GM19023 (cell line): ENCODE measurements at regions not wholly inside any gene's neighbourhood (a gene's known extent, or its start where the extent isn't known, plus 50 kb on each side); places are given as distances from the start of the nearest gene placed in this dataset.
"Not testable (repeated sequence)": the region's sequence is repeated elsewhere in the genome, so short reads cannot be mapped to it uniquely, and the experiment has no call there.

Experiments
- ATAC-seq: cut with Tn5 transposase; IDR thresholded peaks from one replicate; pipeline ENCODE4 v1.9.1; 2021; ENCODE audit warnings: mild to moderate bottlenecking, moderate library complexity; ENCODE audit not compliant: unreplicated experiment

DNA sequence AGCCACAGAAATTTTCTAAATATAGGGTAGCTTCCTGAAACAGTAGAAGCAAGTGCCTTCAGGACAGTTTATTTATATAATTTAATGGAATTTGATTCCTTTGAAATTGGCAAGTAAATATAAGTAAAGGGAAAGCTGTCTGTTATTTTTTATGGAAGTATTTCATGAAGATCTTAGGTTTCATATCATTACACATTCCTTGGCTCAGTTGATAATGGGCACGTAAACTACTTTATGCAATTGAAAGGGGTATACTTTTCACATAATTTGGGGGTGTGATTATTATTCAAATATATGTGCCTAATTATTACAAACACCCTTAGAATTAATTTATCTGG is 71.1 kb upstream of the RAP1B start:
- ATAC-seq = no peak

DNA sequence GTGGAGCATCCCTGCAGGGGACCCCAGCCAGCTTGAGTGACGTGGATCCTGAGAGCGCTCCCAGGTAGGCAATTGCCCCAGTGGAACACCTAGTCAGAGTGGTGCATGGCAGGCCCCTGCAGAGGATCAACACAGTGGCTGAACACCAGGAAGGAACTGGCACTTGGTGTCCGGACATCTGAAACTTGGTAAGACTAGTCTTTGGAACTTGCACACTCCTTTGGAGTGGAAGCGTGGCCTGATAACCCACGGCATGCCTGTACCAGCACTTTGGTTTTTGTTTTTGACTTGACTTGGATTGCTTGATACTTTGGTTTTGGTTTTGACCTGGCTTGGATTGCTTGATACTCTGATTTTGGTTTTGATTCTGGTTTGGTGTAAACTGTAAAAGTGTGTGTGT is 69.9 kb upstream of the RAP1B start:
- not testable (repeated sequence) for ATAC-seq

DNA sequence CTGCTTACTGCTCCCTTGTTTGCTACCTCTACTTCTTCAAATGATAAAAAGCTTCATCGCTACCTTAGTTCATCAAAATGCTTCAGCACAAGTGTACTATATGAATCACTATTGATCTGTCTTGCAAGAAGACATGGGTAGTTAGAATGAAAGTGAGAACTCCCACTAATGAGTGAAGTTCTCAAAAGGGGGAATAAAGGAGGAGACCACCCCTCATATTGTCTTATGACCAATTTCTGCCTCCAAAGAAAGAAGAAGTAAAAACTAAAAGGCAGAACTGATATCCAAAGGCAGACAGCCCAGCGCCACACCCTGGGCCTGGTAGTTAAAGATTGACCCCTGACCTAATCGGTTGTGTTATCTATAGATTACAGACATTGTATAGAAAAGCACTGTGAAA is 63.4 kb upstream of the RAP1B start:
- ATAC-seq = not testable (repeated sequence)

DNA sequence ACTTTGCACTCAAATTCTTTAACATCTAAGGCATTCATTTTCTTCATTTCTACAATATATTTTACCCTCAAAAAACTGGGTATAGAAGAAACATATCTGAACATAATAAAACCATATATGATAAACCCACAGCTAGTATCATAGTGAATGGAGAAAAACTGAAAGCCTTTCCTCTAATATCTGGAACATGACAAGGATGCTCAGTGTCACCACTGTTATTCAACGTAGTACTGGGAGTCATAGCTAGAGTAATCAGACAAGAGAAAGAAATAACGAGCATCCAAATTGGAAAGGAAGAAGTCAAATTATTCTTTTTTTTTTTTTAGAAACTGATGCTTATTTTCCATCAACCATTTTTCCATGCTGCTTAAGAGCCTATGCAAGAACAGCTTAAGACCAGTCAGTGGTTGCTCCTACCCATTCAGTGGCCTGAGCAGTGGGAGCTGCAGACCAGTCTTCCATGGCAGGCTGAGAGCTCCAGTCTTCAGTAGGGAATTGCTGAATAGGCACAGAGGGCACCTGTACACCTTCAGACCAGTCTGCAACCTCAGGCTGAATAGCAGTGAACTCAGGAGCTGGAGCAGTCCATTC is 58.0 kb upstream of the RAP1B start:
- ATAC-seq = not testable (repeated sequence)

DNA sequence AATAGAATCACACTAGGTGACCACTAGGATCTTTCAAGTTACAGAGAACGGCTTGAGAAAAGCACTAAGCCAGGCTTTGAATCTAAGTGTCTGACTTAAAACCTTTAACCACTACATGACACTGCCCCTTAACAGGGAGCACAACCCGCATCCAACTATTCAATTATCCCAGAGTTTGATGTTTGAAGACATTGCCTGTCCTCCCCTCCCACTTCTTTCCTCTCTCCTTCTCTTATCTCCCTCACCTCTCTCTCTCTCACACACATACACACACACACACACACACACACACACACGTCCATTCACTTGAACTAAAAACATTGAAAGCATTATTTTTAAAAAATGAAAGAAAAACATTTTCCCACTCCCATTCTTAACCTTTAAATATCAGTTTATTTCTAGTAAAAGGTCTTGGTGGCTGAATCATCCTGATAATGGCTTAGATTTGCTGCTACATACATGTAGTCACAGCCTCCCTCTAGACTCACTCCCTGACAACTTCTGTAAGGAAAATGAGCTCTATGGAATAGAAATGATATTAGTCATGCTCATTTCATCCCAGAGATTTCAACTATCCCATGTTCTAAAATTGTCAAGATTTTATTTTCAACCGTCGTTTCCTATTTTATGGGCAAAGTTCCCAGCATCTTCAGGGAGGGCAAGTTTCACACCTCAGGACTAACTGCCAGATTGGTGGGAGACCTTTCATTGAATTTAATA is 53.5 kb upstream of the RAP1B start:
- no peak for ATAC-seq

DNA sequence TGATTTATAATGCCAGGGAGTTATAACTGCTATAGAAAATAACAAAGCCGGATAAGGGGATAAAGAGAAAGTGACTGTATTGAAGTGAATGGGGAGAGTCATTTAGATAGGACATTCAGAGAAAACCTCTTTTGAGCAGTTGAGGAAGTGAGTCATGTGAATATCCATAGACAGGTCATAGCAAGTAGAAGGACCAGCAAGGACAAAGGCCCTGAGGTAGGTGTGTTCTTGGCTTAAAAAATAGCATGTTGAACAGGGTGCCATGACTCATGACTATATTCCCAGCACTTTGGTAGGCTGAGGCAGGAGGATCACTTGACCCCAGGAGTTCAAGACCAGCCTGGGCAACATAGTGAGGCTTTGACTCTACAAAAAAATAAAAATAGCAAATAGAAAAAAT is 51.5 kb upstream of the RAP1B start:
- no peak for ATAC-seq

DNA sequence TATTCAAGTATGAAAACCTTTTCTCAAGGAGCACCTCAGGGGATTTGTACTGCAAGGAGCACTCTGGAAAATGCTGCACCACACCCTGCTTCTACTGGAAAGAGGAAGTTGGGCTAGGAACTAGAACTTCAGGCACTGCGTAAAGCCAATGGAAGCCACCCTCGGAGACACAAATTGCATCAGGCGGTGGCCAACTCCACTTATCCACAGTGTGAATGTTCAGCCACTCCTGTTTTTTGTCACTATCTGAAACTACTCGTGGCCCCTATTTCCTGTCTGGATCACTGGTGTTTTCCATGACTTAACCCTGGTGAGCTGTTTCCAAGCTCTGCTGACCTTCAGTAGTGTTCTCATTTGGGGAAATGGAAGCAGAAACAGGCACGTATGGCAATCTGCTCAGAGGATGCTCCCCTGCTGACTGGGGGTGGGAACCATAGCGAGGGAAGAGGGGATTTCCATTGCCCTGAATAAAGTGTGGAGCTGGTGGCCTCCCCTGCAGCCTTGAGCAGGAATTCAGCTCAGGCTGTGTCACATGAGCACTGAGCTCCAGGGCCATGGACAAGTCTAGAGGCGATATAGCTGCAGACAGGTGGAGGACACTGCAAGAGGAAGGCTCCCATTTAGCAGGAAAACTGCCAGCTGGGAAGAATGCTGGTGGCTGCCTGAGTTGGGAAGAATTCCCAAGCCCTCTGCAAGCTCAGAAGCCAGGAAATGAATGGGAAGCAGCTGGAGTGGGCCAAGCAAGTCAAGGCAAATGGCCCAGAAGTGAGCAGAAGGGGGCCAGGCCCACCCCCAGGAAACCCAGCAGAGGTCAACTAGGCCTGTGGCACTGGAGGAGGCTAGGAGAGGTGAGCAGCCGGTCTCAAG is 50.5 kb upstream of the RAP1B start:
- no peak for ATAC-seq

DNA sequence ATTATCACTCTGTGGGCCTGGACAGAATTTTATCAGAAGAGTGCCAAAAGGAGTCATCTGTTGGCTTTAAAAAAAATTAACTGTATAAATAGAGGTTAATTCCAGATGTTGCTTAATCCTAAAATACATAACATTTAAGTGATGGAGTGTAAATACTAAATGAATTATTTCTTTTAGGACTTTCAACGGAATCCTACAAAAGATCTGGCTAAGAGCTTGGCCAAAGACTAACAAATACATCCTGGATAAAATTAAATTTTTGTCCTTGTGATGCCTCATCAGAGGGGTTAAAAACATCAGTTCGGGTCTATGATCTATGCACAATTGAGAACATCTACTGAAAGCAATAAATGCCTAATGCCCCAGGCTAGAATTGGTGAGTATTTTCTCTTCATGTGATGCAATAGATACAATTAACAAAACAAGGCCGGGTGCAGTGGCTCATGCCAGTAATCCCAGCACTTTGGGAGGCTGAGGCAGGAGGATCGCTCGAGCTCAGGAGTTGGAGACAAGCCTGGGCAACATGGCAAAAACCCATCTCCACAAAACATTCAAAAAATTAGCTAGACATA is 49.8 kb upstream of the RAP1B start:
- no peak for ATAC-seq
